Astrocyte (in vitro differentiated cells and primary cell): ENCODE measurements at regions not wholly inside any gene's neighbourhood (a gene's known extent, or its start where the extent isn't known, plus 50 kb on each side); places are given as distances from the start of the nearest gene placed in this dataset.
"Not testable (repeated sequence)": the region's sequence is repeated elsewhere in the genome, so short reads cannot be mapped to it uniquely, and the experiment has no call there.

ENCODE experiments used
- DNase-seq: peaks from one replicate; pipeline ENCODE4 v3.0.0-alpha.2; 2010; ENCODE audit warnings: low read depth
- FAIRE-seq: peaks from 2 replicates; lab custom pipeline; 2011; peaks lifted over from hg19 to GRCh38; lab: Jason Lieb, UNC
- H2AFZ ChIP-seq: 2 replicates; pipeline ENCODE4 v1.6.0; 2012; ENCODE audit warnings: low read depth, low read length, inconsistent platforms
- H3K27ac ChIP-seq: 2 replicates; pipeline ENCODE4 v1.5.1; 2011; ENCODE audit warnings: low read depth, low read length, inconsistent platforms
- H3K27me3 ChIP-seq: 2 replicates; pipeline ENCODE4 v1.6.0; 2011; ENCODE audit warnings: low read length, inconsistent platforms; ENCODE audit not compliant: insufficient read depth
- H3K36me3 ChIP-seq: 2 replicates; pipeline ENCODE4 v1.5.1; 2011; ENCODE audit warnings: low read length, inconsistent platforms; ENCODE audit not compliant: insufficient read depth
- H3K4me1 ChIP-seq: 2 replicates; pipeline ENCODE4 v1.5.1; 2011; ENCODE audit warnings: low read length, inconsistent platforms; ENCODE audit not compliant: insufficient read depth
- H3K4me2 ChIP-seq: 2 replicates; pipeline ENCODE4 v1.6.0; 2012; ENCODE audit warnings: low read length, inconsistent platforms
- H3K4me3 ChIP-seq: 2 replicates; pipeline ENCODE4 v1.5.1; 2011; ENCODE audit warnings: low read depth, mild to moderate bottlenecking, low read length, inconsistent platforms; ENCODE audit not compliant: insufficient read depth
- H3K79me2 ChIP-seq: 2 replicates; pipeline ENCODE4 v1.6.0; 2012; ENCODE audit warnings: mild to moderate bottlenecking, low read length, inconsistent platforms; ENCODE audit not compliant: insufficient read depth
- H3K9ac ChIP-seq: 2 replicates; pipeline ENCODE4 v1.6.0; 2012; ENCODE audit warnings: mild to moderate bottlenecking, low read length, inconsistent platforms
- H3K9me3 ChIP-seq: 2 replicates; pipeline ENCODE4 v1.5.1; 2012; ENCODE audit warnings: low read depth, mild to moderate bottlenecking, low read length, inconsistent platforms; ENCODE audit not compliant: insufficient read depth
- H4K20me1 ChIP-seq: 2 replicates; pipeline ENCODE4 v1.6.0; 2012; ENCODE audit warnings: low read length, inconsistent platforms; ENCODE audit not compliant: insufficient read depth
- H3K27ac Mint-ChIP-seq: one replicate; pipeline ENCODE4 v1.8.0; 2021; ENCODE audit warnings: mild to moderate bottlenecking, mixed read lengths; ENCODE audit not compliant: unreplicated experiment
- H3K27me3 Mint-ChIP-seq: one replicate; pipeline ENCODE4 v1.8.0; 2021; ENCODE audit warnings: low read depth, mixed read lengths; ENCODE audit not compliant: unreplicated experiment
- H3K36me3 Mint-ChIP-seq: one replicate; pipeline ENCODE4 v1.8.0; 2021; ENCODE audit warnings: low read depth, mixed read lengths; ENCODE audit not compliant: unreplicated experiment
- H3K4me1 Mint-ChIP-seq: one replicate; pipeline ENCODE4 v1.8.0; 2021; ENCODE audit warnings: low read depth, mixed read lengths; ENCODE audit not compliant: unreplicated experiment
- H3K4me3 Mint-ChIP-seq: one replicate; pipeline ENCODE4 v1.8.0; 2021; ENCODE audit warnings: mild to moderate bottlenecking, moderate library complexity, mixed read lengths; ENCODE audit not compliant: unreplicated experiment
- H3K9me3 Mint-ChIP-seq: one replicate; pipeline ENCODE4 v1.8.0; 2021; ENCODE audit warnings: mild to moderate bottlenecking, mixed read lengths; ENCODE audit not compliant: unreplicated experiment
- CTCF ChIP-seq: IDR thresholded peaks from 2 replicates; pipeline ENCODE4 v1.5.1; 2011; ENCODE audit warnings: low read depth, mild to moderate bottlenecking, inconsistent platforms, low read length, moderate library complexity; ENCODE audit not compliant: insufficient read depth
- EZH2 ChIP-seq: IDR thresholded peaks from 2 replicates; pipeline ENCODE4 v1.6.1; 2012; ENCODE audit warnings: mild to moderate bottlenecking, low read length, inconsistent platforms; ENCODE audit not compliant: insufficient read depth

- H3K4me1 ChIP-seq: no peaks in the 10 kb centered on the region
- H3K36me3 Mint-ChIP-seq: no peaks in the 10 kb centered on the region
- H2AFZ ChIP-seq: no peak overlapping the region
- no peaks in the 10 kb centered on the region for H3K4me1 Mint-ChIP-seq
- H4K20me1 ChIP-seq: no peaks in the 10 kb centered on the region
- DNase-seq (peak; percentile 20), FAIRE-seq (no peak)
- H3K79me2 ChIP-seq: no peaks in the 10 kb centered on the region
- H3K9ac ChIP-seq: no peak overlapping the region
- H3K27me3 Mint-ChIP-seq: no peaks in the 10 kb centered on the region
- H3K9me3 ChIP-seq: no peaks in the 10 kb centered on the region
- no peaks in the 10 kb centered on the region for H3K36me3 ChIP-seq
- H3K4me2 ChIP-seq: no peak overlapping the region
- no peak overlapping the region for H3K27ac ChIP-seq
- no peak overlapping the region for H3K4me3 ChIP-seq
- TF ChIP-seq CTCF (no peak), EZH2 (no peak)
- no peaks in the 10 kb centered on the region for H3K9me3 Mint-ChIP-seq
- H3K27ac Mint-ChIP-seq: no peak overlapping the region
- no peaks in the 10 kb centered on the region for H3K27me3 ChIP-seq
- no peak overlapping the region for H3K4me3 Mint-ChIP-seq
These were observed 237.2 kb upstream of the ETAA1 start for GRCh38 chr2:67159929-67160328.

- Histone ChIP-seq H4K20me1 (no peaks in the 10 kb centered on the region), H3K4me2 (no peak overlapping the region), H3K4me3 (no peak overlapping the region), H3K27ac (no peak overlapping the region), H3K79me2 (no peaks in the 10 kb centered on the region), H3K4me1 (no peaks in the 10 kb centered on the region), H3K36me3 (no peaks in the 10 kb centered on the region), H2AFZ (no peak overlapping the region), H3K9ac (no peak overlapping the region), H3K9me3 (peaks cover 3% of the 10 kb centered on the region), H3K27me3 (no peaks in the 10 kb centered on the region)
- H3K4me3 Mint-ChIP-seq: no peak overlapping the region
- H3K27me3 Mint-ChIP-seq: no peaks in the 10 kb centered on the region
- no peaks in the 10 kb centered on the region for H3K36me3 Mint-ChIP-seq
- TF ChIP-seq EZH2 (no peak), CTCF (no peak)
- no peaks in the 10 kb centered on the region for H3K4me1 Mint-ChIP-seq
- FAIRE-seq (no peak), DNase-seq (peak; percentile 70)
- H3K27ac Mint-ChIP-seq: no peak overlapping the region
- H3K9me3 Mint-ChIP-seq: no peaks in the 10 kb centered on the region
These were observed 232.2 kb upstream of the ETAA1 start for GRCh38 chr2:67164771-67165522.

- no peak overlapping the region for H3K4me2 ChIP-seq
- no peak for FAIRE-seq
- DNase-seq: peak; percentile 73
- no peaks in the 10 kb centered on the region for H4K20me1 ChIP-seq
- H3K4me3 ChIP-seq: no peak overlapping the region
- H3K27ac ChIP-seq: no peak overlapping the region
- no peak overlapping the region for H3K4me3 Mint-ChIP-seq
- no peaks in the 10 kb centered on the region for H3K36me3 ChIP-seq
- H3K4me1 ChIP-seq: no peaks in the 10 kb centered on the region
- no peaks in the 10 kb centered on the region for H3K79me2 ChIP-seq
- no peak for TF ChIP-seq EZH2
- TF ChIP-seq CTCF: no peak
- H2AFZ ChIP-seq: no peak overlapping the region
- no peaks in the 10 kb centered on the region for H3K27me3 ChIP-seq
- H3K9me3 Mint-ChIP-seq: no peaks in the 10 kb centered on the region
- H3K9ac ChIP-seq: no peak overlapping the region
- H3K36me3 Mint-ChIP-seq: no peaks in the 10 kb centered on the region
- no peaks in the 10 kb centered on the region for H3K27me3 Mint-ChIP-seq
- H3K27ac Mint-ChIP-seq: no peak overlapping the region
- peaks cover 3% of the 10 kb centered on the region for H3K9me3 ChIP-seq
- no peaks in the 10 kb centered on the region for H3K4me1 Mint-ChIP-seq
These were observed 231.6 kb upstream of the ETAA1 start for GRCh38 chr2:67165523-67165990.

- not testable (repeated sequence) for H3K36me3 Mint-ChIP-seq, H3K4me1 ChIP-seq, H3K27ac ChIP-seq, H3K9me3 Mint-ChIP-seq, H3K9me3 ChIP-seq, H3K27me3 Mint-ChIP-seq, H3K27ac Mint-ChIP-seq, DNase-seq, H4K20me1 ChIP-seq, H3K9ac ChIP-seq, H3K4me1 Mint-ChIP-seq, H3K79me2 ChIP-seq, H3K36me3 ChIP-seq, H3K4me3 ChIP-seq, H2AFZ ChIP-seq, H3K4me3 Mint-ChIP-seq, H3K27me3 ChIP-seq, FAIRE-seq, H3K4me2 ChIP-seq
These were observed 230.6 kb upstream of the ETAA1 start for GRCh38 chr2:67166511-67166910.
